HG02884 (cell line): ENCODE measurements at regions not wholly inside any gene's neighbourhood (a gene's known extent, or its start where the extent isn't known, plus 50 kb on each side); places are given as distances from the start of the nearest gene placed in this dataset.

Experiments
- ATAC-seq: cut with Tn5 transposase; IDR thresholded peaks from one replicate; pipeline ENCODE4 v1.9.1; 2021; ENCODE audit warnings: mild to moderate bottlenecking, moderate library complexity; ENCODE audit not compliant: unreplicated experiment

GRCh38 chr21:41653954-41654491 is 112.8 kb downstream of the RIPK4 start:
- ATAC-seq = no peak

GRCh38 chr21:41653243-41653953 is 113.5 kb downstream of the RIPK4 start:
- ATAC-seq = no peak

GRCh38 chr21:41651830-41652229 is 115.0 kb downstream of the RIPK4 start:
- no peak for ATAC-seq

GRCh38 chr21:41651406-41651805 is 115.4 kb downstream of the RIPK4 start:
- ATAC-seq = no peak

- no peak for ATAC-seq
Measured at GRCh38 chr21:41650526-41651145, 116.2 kb downstream of the RIPK4 start.

- ATAC-seq = no peak
Measured at GRCh38 chr21:41648591-41649031, 118.2 kb downstream of the RIPK4 start.

GRCh38 chr21:41647806-41648561 is 118.9 kb downstream of the RIPK4 start:
- ATAC-seq = no peak

GRCh38 chr21:41643246-41643966 is 123.4 kb downstream of the RIPK4 start:
- no peak for ATAC-seq

GRCh38 chr21:41641821-41642701 is 124.8 kb downstream of the RIPK4 start:
- ATAC-seq = no peak

GRCh38 chr21:41641510-41641815 is 125.4 kb downstream of the RIPK4 start:
- ATAC-seq = no peak

GRCh38 chr21:41640748-41641509 is 125.9 kb downstream of the RIPK4 start:
- ATAC-seq = no peak

GRCh38 chr21:41639766-41640165 is 127.1 kb downstream of the RIPK4 start:
- ATAC-seq = no peak

- ATAC-seq = no peak
Measured at GRCh38 chr21:41639336-41639735, 127.5 kb downstream of the RIPK4 start.

- no peak for ATAC-seq
Measured at GRCh38 chr21:41638201-41638790, 128.6 kb downstream of the RIPK4 start.

- no peak for ATAC-seq
Measured at GRCh38 chr21:41636636-41637630, 129.0 kb upstream of the TMPRSS2 start.

GRCh38 chr21:41635874-41636273 is 127.9 kb upstream of the TMPRSS2 start:
- ATAC-seq = no peak

GRCh38 chr21:41634858-41635257 is 126.9 kb upstream of the TMPRSS2 start:
- no peak for ATAC-seq

- ATAC-seq = no peak
Measured at GRCh38 chr21:41634211-41634694, 126.3 kb upstream of the TMPRSS2 start.
